NCI-H774 (cell line): ENCODE measurements at regions not wholly inside any gene's neighbourhood (a gene's known extent, or its start where the extent isn't known, plus 50 kb on each side); places are given as distances from the start of the nearest gene placed in this dataset.
"Not testable (repeated sequence)": the region's sequence is repeated elsewhere in the genome, so short reads cannot be mapped to it uniquely, and the experiment has no call there.

Experiments
- DNase-seq: peaks from one replicate; lab custom pipeline; 2025; lab: John Stamatoyannopoulos, UW

DNA sequence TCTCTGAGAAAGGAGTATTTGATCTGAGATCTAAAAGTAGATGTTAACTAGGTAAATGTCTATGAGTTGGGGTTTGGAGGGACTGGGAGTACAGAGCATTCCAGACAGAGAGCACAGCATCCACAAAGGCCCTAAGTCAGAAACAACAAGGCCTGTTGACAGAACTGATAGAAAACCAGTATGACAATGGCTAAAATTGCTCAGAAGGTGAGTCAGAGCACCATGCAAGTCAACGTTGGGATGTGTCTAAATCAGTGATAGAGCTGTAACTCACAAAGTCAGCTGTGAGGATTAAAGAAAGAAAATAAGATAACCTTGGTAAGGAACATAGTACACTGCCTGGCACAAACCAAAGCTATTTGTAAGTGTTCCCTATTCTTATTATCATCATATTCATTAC is 124.0 kb downstream of the CETN3 start:
- DNase-seq: no peak

DNA sequence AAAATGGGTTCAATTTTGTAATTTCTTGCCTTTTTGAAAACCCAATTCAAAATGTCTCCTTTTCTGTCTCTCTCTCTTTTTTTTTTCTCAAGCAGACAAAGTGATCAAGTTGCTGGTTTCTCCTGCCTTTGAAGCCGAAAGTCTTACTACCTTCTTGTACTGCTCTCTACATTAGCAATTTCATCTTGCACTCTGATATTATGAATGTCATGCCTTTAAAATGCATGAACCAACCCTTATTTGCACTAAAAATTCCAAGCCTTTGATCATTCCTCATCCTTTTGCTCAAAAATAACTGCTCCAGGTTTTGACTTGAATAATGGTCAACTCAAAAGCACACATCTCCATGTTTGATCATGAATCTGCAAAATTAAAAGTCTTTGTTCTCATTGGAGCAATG is 125.2 kb downstream of the CETN3 start:
- DNase-seq: no peak

DNA sequence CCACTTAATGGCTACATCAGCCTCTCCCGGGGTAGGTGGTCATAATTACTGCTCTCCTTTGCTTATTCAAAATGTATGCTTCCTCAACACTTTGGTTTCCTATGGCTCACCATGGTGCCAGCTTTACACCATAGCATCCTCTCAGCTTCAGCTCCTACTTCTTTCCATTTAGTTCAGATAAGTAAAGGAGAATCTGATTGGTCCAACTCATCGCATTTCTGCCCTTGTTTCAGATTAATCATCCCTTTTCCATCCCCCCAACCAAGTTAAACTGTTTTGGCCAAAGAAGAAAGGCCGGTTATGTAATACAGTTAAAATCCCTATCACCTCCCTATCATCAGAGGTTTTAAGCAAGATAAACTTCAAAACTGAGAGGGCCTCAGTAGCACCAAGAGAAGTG is 130.5 kb downstream of the CETN3 start:
- DNase-seq: no peak

DNA sequence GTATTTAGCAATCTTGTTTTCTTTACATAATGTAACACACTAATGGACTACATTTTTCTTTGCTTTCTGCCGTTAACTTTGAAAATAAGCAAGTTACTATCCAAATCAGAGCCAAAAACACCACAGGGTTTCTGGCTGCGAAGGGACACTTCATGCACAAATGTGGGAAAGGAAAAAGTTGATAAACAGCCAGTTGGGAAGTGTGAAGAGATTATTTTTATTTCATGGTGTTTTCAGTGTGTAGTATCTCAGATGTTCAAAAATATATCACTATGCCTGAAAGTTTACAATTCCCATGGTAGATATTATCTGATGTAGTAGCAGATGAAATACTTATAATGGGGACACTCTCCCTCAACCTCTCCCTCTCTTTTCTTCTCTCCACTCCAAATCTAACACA is 135.3 kb downstream of the CETN3 start:
- DNase-seq: no peak

- DNase-seq: no peak
These were observed 141.9 kb downstream of the CETN3 start for GRCh38 chr5:90267646-90268045.

GRCh38 chr5:90265545-90265857 is 144.1 kb downstream of the CETN3 start:
- DNase-seq: no peak

DNA sequence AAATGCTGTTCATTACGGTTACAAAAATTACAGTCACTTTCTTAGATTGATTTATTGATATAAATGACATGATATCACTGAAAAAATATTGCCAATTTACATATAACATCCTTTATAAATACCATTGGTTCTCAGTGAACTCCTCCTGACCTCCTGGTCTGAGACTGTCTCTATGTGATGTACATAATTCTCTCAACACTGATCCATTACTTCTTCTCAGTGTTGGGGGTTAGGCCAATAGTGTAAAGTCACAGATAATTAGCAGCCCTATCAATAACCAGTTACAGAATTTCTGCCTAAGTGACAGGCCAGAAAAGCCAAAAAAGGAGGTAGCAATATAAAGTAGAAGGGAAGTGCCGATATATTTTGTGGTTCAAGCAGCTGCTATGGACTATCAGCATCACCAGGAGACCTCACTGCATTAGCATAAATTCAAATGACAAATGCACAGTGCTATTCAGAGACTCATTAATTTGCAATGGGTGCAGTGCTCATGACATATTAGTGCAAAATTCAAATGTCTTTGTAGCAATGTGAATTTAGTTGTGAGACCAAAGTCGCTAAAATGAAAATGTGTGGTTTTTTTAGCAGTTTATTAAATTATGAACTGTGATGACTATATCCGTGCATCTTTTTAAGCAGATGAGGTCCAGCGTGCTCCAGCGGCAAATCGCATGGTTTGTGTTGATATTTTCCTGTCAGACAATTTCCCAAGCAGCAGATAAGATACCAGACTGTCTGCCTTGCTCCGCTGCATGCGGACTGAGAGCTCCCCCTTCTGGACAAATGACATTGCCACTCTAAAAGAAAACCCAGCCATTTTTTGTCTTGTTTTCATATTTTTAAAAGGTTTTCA is 144.6 kb downstream of the CETN3 start:
- peak; percentile 45 for DNase-seq

DNA sequence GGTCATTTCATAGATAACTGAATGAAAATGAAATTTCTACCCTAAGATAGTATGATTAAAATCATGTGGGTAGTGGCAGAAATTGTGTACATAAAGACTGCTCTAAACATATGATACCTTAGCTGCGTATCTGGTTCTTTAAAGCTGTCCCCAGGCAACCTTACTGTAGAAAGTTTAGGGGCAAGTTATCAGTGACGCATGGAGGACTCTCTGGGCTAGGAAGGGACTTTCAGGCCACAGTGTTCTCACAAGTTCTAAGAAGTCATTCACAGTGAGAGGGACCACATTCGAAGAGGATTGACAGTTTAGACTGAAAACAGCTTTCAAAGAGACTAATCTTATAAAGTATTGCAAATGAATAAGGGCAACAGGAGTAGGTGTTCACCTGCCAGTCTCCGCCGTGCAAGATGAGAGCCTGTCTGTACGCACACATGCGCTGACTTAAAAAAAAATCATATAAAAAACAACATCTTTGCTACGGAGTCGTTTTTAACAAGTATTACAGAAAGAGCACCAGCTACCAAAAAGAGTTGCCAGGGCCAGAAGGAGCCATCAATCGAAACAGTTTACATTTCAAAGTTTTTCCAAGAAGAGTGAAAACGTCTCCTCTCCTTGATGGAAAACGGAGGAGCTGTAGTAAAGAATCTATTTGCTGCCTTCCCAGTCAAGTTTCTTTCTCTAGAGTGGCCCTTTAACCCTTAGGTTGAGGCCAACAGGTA is 146.3 kb downstream of the CETN3 start:
- DNase-seq: no peak

DNA sequence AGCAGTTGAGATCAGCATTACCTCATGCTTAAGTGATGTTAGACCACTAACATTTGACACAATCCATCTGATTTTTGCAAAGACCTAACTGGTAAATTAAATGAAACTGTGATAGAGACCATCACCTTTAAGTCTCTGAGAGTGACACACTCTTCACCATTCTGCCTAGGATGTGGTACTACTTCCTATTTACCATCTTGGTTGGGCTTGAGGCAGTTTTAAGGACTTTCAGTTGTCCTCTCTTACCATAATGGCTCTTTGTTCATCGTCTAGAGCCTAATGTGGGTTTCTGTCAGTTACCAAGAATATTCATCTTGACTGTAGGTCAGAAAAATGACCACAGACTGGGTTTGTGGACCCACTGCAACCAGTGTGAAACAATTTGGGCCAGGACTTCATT is 158.1 kb downstream of the CETN3 start:
- no peak for DNase-seq

DNA sequence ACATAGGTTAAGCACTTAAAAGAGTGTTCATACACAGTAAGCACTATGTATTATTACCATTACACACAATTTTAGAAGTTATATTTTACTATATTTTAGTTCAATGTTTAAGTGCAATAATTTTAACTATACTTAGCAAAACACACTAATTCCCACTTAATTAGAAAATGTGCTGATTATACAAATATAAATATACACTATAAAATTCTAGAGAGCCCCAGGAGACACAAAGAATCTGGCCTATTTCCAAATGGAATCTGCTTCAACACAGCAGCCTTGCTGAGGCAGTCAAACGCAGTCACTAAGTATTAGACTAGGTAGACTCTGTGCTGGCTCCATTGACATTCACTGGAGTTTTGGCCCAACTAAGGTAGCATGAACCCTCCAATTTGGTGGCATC is 160.9 kb downstream of the CETN3 start:
- DNase-seq: no peak

- not testable (repeated sequence) for DNase-seq
These were observed 165.7 kb downstream of the CETN3 start for GRCh38 chr5:90243848-90244247.

DNA sequence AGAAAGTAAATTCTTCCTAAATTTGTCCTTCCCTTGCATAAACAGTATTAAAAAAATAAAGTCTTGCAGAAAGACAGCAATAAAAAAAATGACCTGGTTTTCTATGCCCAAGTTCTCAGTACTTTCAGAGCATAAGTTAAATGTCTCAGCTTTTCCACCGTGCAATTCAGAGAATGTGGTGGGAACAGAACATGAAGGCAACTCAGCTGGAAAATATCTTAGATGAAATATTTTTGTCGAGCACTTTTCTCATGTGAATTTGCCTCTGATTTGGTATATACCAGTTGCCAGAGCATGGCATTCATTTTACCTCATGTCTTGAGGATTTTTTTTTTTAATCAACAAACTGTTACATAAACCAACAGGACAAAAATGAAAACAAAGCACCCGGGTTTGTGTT is 176.1 kb downstream of the CETN3 start:
- no peak for DNase-seq

- DNase-seq: peak; percentile 15
These were observed 177.9 kb downstream of the CETN3 start for GRCh38 chr5:90231688-90232087.

DNA sequence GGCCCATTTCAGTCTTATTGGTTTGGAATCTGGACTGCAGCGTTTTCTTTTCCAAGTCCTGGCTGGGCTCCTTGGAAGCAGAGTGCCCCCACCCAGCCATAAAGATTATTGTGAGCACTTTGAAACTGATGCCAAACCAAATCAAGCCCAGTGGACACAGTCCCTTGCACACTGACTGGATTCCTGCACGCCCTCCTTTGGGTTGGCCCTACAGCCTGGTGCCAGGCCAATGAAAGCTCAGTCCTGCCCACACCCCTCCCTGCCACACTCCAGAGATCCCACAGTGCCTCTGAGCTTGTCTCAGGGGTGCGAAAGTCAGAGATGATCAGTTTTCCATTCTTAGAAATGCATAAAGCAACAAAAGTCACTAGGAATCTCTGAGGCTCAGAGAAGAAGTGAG is 181.9 kb downstream of the CETN3 start:
- no peak for DNase-seq

DNA sequence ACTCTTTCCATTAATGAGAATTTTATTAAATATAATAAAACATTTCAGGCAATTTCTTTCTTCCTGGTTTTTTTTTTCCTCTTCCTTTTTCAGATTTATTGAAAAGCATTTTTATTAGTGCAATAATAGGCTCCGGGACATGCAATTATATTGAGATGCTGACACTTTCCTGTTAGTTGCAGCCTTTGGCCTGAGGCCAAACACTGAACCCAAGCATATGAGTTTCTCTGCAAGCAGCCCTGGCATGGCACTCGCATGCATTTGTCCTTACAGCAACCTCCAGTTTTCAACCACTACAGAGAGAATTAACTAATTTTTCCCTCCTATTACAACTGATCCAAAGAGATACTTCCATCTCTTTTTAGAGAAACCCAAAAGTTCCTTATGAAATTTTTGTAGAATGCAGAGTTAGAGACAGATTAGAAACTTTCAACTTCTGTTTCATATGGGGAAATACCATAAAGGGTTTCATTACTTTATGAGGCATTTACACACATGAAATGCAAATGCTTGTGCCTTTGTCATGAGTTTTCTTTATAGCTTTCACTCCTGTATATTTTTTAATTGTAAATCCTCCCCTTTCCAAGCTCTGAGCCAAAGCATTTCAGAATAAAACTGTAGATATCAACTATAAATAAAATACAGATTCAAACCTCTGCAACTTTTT is 183.0 kb downstream of the CETN3 start:
- no peak for DNase-seq

GRCh38 chr5:90224342-90224741 is 185.2 kb downstream of the CETN3 start:
- DNase-seq: no peak

GRCh38 chr5:90223756-90224155 is 185.8 kb downstream of the CETN3 start:
- DNase-seq: no peak

- DNase-seq: no peak
These were observed 187.6 kb downstream of the CETN3 start for GRCh38 chr5:90221951-90222350.

DNA sequence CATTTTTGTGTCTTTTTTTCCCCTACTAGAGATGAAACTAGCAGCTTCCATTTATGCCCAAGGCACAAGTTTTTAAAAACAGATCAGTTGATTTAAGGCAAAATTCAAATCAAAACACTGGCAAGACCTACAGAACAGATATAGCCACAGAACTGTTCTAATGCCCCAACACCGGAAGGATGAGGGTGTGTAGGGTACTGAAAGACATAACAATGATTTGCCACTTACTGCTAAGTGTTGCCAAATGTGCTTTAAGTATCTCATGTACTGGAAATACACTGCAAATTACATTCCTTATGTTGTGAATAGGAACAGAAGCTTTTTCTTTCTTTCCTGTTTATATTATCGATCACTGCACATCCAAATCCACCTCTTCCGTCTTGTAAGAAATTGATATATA is 189.0 kb downstream of the CETN3 start:
- no peak for DNase-seq

DNA sequence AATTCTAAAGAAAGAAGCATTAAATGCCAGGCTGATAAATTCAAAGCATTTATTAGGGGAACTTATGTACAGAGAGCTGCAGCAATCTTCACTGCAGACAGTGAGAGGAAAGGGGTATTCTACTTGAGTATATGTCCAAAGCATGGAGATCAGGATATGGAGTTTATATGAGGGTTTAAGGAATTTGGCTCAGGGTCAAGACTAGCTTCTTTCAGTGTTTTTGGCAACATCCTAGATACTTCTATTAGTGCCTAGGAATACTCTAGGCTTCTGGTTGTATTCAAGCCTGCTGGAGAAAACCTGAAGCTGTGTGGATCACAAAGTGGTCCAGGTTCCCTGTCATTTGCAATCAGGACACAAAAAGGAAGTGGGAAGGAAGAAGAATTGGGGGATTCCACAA is 194.6 kb downstream of the CETN3 start:
- no peak for DNase-seq

GRCh38 chr5:90208323-90208722 is 201.2 kb downstream of the CETN3 start:
- DNase-seq: not testable (repeated sequence)

DNA sequence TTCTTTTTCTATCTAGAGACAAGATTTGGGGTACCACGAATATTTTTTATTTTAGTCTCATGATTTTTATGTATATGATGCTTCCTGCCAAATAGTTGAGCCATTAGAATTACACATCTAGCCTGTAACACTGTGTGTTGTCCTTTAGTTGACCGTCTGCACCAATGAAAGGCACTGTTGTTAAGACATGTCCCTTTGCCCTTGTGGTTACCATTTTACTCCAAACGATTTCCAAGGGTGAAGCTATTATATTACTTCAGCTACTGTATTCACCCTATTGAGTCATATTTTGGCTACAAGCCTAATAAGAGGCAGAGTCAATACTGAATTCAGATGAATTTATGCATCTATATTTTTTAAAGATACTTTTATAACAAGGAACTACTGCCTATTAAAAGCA is 207.6 kb downstream of the CETN3 start:
- DNase-seq: no peak

- no peak for DNase-seq
These were observed 216.3 kb downstream of the CETN3 start for GRCh38 chr5:90193185-90193822.
